Brain microvascular endothelial cell (primary cell): ENCODE measurements at regions not wholly inside any gene's neighbourhood (a gene's known extent, or its start where the extent isn't known, plus 50 kb on each side); places are given as distances from the start of the nearest gene placed in this dataset.
"Not testable (repeated sequence)": the region's sequence is repeated elsewhere in the genome, so short reads cannot be mapped to it uniquely, and the experiment has no call there.

ENCODE experiments used
- DNase-seq: peaks from one replicate; pipeline ENCODE4 v3.0.0-alpha.2; 2020
- H3K27ac ChIP-seq: fragments of 250-450 bp; sonication (Bioruptor Pico); 2 replicates; pipeline ENCODE4 v1.5.1; 2020; ENCODE audit warnings: mild to moderate bottlenecking, moderate library complexity
- H3K27me3 ChIP-seq: fragments of 250-450 bp; sonication (Bioruptor Pico); replicated peaks from 2 replicates; pipeline ENCODE4 v1.5.1; 2020; ENCODE audit warnings: mild to moderate bottlenecking
- H3K36me3 ChIP-seq: fragments of 250-450 bp; sonication (Bioruptor Pico); replicated peaks from 2 replicates; pipeline ENCODE4 v1.5.1; 2020; ENCODE audit warnings: mild to moderate bottlenecking
- H3K4me3 ChIP-seq: 2 replicates; pipeline ENCODE4 v1.5.1; 2011; ENCODE audit warnings: low read depth, mild to moderate bottlenecking, control low read depth, low read length, moderate library complexity
- in situ Hi-C: cut with HindIII; loops from 2 replicates; pipeline ENCODE4 v1.10.0; 2017; ENCODE audit warnings: low sequenced_read_pairs, low pct_ligation_motif_present
- TF ChIP-seq, protein P1 (sequence below): IDR thresholded peaks from 2 replicates; pipeline ENCODE4 v1.5.1; 2011; ENCODE audit warnings: low read depth, mild to moderate bottlenecking, moderate library complexity, low read length, control low read depth, inconsistent platforms; ENCODE audit errors: missing control alignments

DNA sequence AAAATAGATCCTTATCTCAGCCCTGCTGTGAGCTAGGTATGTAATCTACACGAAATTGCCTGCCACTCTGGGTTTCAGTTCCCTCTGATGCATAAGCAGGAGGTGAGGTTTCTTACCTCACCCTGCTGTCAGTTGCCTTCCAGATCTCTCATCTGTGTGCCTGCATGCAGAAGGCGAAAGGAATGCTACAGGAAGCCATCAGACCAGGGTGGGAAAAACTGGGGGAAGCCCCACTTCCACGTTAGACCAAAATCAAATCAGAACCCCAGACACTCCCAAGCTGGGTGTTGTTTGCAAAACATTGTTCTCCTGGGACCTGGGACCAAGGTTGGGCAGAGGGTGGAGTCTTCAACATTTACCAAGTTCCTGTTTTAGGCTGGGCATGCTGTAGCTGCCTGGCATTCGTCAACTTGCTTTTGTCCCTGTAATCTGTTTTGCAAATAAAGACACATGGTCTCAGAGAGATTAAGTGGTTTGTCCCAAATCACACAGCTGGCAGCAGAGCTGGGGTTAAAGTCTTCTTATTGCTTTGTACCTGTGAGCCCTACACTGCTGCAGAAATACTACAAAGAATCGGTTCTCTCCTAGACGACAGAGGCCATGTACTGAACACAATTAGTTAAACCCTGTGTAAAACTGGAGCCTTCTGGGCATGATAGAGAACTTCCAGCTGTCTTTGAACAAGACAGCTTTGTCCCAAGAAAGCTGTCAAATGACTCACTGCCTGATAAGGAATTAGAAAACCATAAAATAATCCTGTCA lies 389.7 kb upstream of the RUNX1 start:
- no peak for DNase-seq
- no peaks in the 10 kb centered on the region for H3K27me3 ChIP-seq
- H3K36me3 ChIP-seq, result no peaks in the 10 kb centered on the region
- TF ChIP-seq, protein P1, sequence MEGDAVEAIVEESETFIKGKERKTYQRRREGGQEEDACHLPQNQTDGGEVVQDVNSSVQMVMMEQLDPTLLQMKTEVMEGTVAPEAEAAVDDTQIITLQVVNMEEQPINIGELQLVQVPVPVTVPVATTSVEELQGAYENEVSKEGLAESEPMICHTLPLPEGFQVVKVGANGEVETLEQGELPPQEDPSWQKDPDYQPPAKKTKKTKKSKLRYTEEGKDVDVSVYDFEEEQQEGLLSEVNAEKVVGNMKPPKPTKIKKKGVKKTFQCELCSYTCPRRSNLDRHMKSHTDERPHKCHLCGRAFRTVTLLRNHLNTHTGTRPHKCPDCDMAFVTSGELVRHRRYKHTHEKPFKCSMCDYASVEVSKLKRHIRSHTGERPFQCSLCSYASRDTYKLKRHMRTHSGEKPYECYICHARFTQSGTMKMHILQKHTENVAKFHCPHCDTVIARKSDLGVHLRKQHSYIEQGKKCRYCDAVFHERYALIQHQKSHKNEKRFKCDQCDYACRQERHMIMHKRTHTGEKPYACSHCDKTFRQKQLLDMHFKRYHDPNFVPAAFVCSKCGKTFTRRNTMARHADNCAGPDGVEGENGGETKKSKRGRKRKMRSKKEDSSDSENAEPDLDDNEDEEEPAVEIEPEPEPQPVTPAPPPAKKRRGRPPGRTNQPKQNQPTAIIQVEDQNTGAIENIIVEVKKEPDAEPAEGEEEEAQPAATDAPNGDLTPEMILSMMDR, result no peak
- no peak overlapping the region for H3K4me3 ChIP-seq
- in situ Hi-C loops, result no loop called here
- no peak overlapping the region for H3K27ac ChIP-seq

DNA sequence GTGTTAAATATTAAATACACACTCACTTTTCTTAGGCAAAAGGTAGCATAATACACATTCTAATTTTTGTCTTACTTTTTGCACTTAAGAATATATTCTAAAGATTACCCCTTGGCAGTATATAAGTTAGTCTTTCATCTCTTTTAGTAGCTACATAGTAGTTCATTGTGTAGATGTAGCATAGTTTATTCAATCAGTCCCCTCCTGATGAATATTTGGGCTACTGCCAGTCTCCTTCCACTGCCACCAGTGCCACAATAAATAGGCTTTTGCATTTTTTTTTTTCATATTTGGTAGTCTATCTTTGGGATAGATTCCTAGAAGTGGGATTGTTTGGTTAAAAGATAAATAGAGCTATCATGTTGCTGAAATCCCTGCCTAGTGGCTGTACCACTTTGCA lies 388.8 kb upstream of the RUNX1 start:
- Histone ChIP-seq H3K36me3 (no peaks in the 10 kb centered on the region), H3K4me3 (no peak overlapping the region), H3K27me3 (no peaks in the 10 kb centered on the region), H3K27ac (no peak overlapping the region)
- in situ Hi-C loops, result no loop called here
- DNase-seq, result no peak
- TF ChIP-seq, protein P1, result no peak

DNA sequence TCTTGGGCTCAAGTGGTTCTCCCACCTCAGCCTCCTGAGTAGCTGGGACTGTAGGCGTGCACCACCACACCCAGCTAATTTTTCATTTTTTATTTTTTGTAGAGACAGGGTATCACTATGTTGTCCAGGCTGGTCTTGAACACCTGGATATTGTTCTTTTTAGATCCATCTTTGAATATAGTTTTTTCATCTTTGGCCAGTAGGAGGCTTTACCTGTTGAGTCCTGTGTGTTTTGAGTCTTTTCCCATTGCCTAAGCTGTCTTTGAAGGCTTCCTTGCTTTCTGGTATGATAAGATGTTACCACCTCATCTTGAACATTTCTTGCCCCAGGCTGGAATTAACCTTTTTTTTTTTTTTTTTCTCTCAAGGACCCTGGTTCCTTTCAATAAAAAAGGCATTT lies 387.8 kb upstream of the RUNX1 start:
- in situ Hi-C loops, result no loop called here
- no peaks in the 10 kb centered on the region for H3K36me3 ChIP-seq
- H3K4me3 ChIP-seq, result no peak overlapping the region
- no peak overlapping the region for H3K27ac ChIP-seq
- TF ChIP-seq, protein P1, result no peak
- DNase-seq, result no peak
- H3K27me3 ChIP-seq, result no peaks in the 10 kb centered on the region

DNA sequence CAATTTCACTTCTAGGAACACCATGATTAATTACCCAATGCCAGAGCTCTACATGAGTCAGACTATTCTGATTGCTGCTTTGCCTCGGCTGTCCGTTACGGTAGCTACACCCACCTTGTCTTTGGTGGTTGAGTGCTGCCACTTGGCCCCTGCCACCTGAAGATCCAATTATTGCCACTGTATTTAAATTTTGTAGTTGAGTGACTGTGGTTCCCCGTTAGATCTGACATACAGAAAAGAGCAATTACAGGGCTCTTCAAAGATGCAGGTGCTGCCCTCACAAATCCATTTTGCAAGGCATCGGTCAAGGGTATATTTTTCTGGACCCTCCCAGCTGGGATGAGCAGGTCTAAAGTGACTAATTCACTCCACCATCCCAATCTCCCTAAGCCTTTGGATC lies 383.5 kb upstream of the RUNX1 start:
- H3K36me3 ChIP-seq, H3K27ac ChIP-seq, H3K4me3 ChIP-seq, DNase-seq, H3K27me3 ChIP-seq, in situ Hi-C loops: not testable (repeated sequence)

DNA sequence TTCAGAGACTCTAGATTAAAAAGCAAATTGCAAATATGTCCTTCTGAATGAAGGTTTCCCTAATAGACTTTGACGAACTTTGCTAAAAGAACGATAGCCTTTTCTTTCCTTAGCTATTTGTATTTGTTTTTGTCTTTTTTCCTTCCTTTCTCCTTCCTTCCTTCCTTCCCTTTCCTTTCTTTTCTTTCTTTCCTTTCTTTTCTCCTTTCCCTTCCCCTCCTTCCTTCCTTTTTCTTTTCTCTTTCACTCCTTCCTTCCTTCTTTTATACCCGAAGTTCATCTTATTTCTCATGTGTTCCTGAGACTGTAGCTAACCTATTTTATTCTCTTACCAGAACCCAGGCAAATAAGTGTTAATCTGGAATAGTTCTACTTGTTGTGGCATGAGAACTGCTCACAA lies 381.2 kb upstream of the RUNX1 start:
- no peak for DNase-seq
- no peaks in the 10 kb centered on the region for H3K27me3 ChIP-seq
- in situ Hi-C loops, result no loop called here
- no peak overlapping the region for H3K27ac ChIP-seq
- H3K4me3 ChIP-seq, result no peak overlapping the region
- no peaks in the 10 kb centered on the region for H3K36me3 ChIP-seq
- TF ChIP-seq, protein P1, result no peak

DNA sequence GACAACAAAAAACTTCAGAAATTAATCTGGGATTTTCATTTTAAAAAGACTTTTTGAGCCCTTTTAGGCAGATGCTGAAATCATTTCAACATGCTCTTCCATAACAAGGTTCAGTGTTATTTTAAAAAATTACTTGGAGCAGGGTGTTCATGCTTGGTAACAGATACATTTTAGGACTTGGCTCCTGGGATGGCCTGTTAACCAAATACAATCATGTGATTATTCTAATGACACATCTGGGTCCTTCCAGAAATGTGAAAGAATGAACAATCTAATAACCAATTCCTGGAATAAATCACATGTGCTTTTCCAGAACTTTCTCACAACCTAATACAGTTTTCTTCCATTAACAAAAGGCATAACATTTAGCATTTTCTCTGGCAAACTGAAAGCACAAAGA lies 379.8 kb upstream of the RUNX1 start:
- Histone ChIP-seq H3K27me3 (no peaks in the 10 kb centered on the region), H3K36me3 (no peaks in the 10 kb centered on the region), H3K4me3 (no peak overlapping the region), H3K27ac (no peak overlapping the region)
- in situ Hi-C loops, result no loop called here
- TF ChIP-seq, protein P1, result no peak
- DNase-seq, result no peak
